SU-DHL-6 (cell line): ENCODE measurements at regions not wholly inside any gene's neighbourhood (a gene's known extent, or its start where the extent isn't known, plus 50 kb on each side); places are given as distances from the start of the nearest gene placed in this dataset.

Experiments
- CTCF ChIP-seq: fragments of 200-600 bp; sonication (generic); IDR thresholded peaks from one replicate; pipeline ENCODE4 v1.5.1; 2017; ENCODE audit warnings: antibody characterized with exemption, mild to moderate bottlenecking, low read length, moderate library complexity; ENCODE audit not compliant: insufficient read depth, poor library complexity, severe bottlenecking
- EZH2phosphoT487 ChIP-seq: fragments of 200-600 bp; sonication (generic), shearing (Covaris generic); conservative IDR thresholded peaks from 2 replicates; pipeline ENCODE4 v1.6.1; 2018; ENCODE audit warnings: mild to moderate bottlenecking, antibody characterized with exemption, low read length, moderate library complexity, mixed read lengths

GRCh38 chr3:188000361-188000861 is 153.5 kb upstream of the LPP start:
- no peak for TF ChIP-seq CTCF
- TF ChIP-seq EZH2phosphoT487 = no peak
